ENCODE measurements at regions not wholly inside any gene's neighbourhood (a gene's known extent, or its start where the extent isn't known, plus 50 kb on each side); places are given as distances from the start of the nearest gene placed in this dataset.
"Not testable (repeated sequence)": the region's sequence is repeated elsewhere in the genome, so short reads cannot be mapped to it uniquely, and the experiment has no call there.

- no peak for TF ChIP-seq CTCF (IDR thresholded peaks at IDR 0.05)
- DNase-seq (no peak), ATAC-seq (no peak)
- Histone ChIP-seq H3K27me3 (ENCODE audit: low read depth) (no peaks in the 10 kb centered on the region), H3K4me1 (no peaks in the 10 kb centered on the region), H3K27ac (no peak overlapping the region), H3K9me3 (no peaks in the 10 kb centered on the region), H3K36me3 (no peaks in the 10 kb centered on the region), H3K4me3 (no peak overlapping the region)
- intact Hi-C loops (cut with DNase I) = no loop called here
Measured at GRCh38 chrX:35288657-35289056, 346.1 kb downstream of the FAM47B start.

GRCh38 chrX:35289952-35290351 is 347.4 kb downstream of the FAM47B start:
- DNase-seq (no peak), ATAC-seq (no peak)
- no peaks in the 10 kb centered on the region for H3K9me3 ChIP-seq

GRCh38 chrX:35291013-35291412 is 348.4 kb downstream of the FAM47B start:
- ATAC-seq = no peak
- no peak for DNase-seq
- Histone ChIP-seq H3K27ac (no peak overlapping the region), H3K4me1 (no peaks in the 10 kb centered on the region), H3K4me3 (no peak overlapping the region), H3K27me3 (ENCODE audit: low read depth) (no peaks in the 10 kb centered on the region), H3K36me3 (no peaks in the 10 kb centered on the region), H3K9me3 (no peaks in the 10 kb centered on the region)
- intact Hi-C loops (cut with DNase I) = no loop called here
- TF ChIP-seq CTCF (IDR thresholded peaks at IDR 0.05) = no peak

More at GRCh38 chrX:35289952-35290351, 347.4 kb downstream of the FAM47B start:
- Histone ChIP-seq H3K36me3 (no peaks in the 10 kb centered on the region), H3K27me3 (ENCODE audit: low read depth) (no peaks in the 10 kb centered on the region), H3K27ac (no peak overlapping the region), H3K4me1 (no peaks in the 10 kb centered on the region), H3K4me3 (no peak overlapping the region)
- intact Hi-C loops (cut with DNase I) = no loop called here
- TF ChIP-seq CTCF (IDR thresholded peaks at IDR 0.05) = no peak

GRCh38 chrX:35292522-35292921 is 349.9 kb downstream of the FAM47B start:
- Histone ChIP-seq H3K27ac (no peak overlapping the region), H3K27me3 (ENCODE audit: low read depth) (no peaks in the 10 kb centered on the region), H3K4me3 (no peak overlapping the region), H3K9me3 (no peaks in the 10 kb centered on the region), H3K4me1 (no peaks in the 10 kb centered on the region), H3K36me3 (no peaks in the 10 kb centered on the region)
- DNase-seq (no peak), ATAC-seq (no peak)
- intact Hi-C loops (cut with DNase I) = no loop called here
- TF ChIP-seq CTCF (IDR thresholded peaks at IDR 0.05) = no peak

- H3K9me3 ChIP-seq; intact Hi-C loops (cut with DNase I); H3K36me3 ChIP-seq; ATAC-seq; H3K4me1 ChIP-seq; DNase-seq; H3K4me3 ChIP-seq; H3K27ac ChIP-seq; H3K27me3 ChIP-seq (ENCODE audit: low read depth): not testable (repeated sequence)
Measured at GRCh38 chrX:35305037-35305436, 362.4 kb downstream of the FAM47B start.

GRCh38 chrX:35339796-35340195 is 397.2 kb downstream of the FAM47B start:
- H3K36me3 ChIP-seq = no peaks in the 10 kb centered on the region
- intact Hi-C loops (cut with DNase I) = no loop called here
- H3K27me3 ChIP-seq (ENCODE audit: low read depth) = no peaks in the 10 kb centered on the region
- ATAC-seq (no peak), DNase-seq (no peak)
- no peaks in the 10 kb centered on the region for H3K9me3 ChIP-seq
- H3K27ac ChIP-seq = no peak overlapping the region
- no peak for TF ChIP-seq CTCF (IDR thresholded peaks at IDR 0.05)
- no peaks in the 10 kb centered on the region for H3K4me1 ChIP-seq
- no peak overlapping the region for H3K4me3 ChIP-seq

All from lower lobe of right lung (tissue), 2 donors.